Nephron progenitor cell (in vitro differentiated cells): ENCODE measurements at regions not wholly inside any gene's neighbourhood (a gene's known extent, or its start where the extent isn't known, plus 50 kb on each side); places are given as distances from the start of the nearest gene placed in this dataset.

Experiments
- DNase-seq: peaks from one replicate; pipeline ENCODE4 v3.0.0; 2021
- H3K27ac Mint-ChIP-seq: 2 replicates; pipeline ENCODE4 v1.8.0; 2021; ENCODE audit warnings: mild to moderate bottlenecking, moderate library complexity, mixed read lengths
- H3K27me3 Mint-ChIP-seq: 2 replicates; pipeline ENCODE4 v1.8.0; 2021; ENCODE audit warnings: mild to moderate bottlenecking, low read depth, mixed read lengths; ENCODE audit not compliant: poor library complexity
- H3K36me3 Mint-ChIP-seq: 2 replicates; pipeline ENCODE4 v1.8.0; 2021; ENCODE audit warnings: low read depth, mixed read lengths
- H3K4me1 Mint-ChIP-seq: 2 replicates; pipeline ENCODE4 v1.8.0; 2021; ENCODE audit warnings: mixed read lengths
- H3K4me3 Mint-ChIP-seq: 2 replicates; pipeline ENCODE4 v1.8.0; 2021; ENCODE audit warnings: mild to moderate bottlenecking, moderate library complexity, mixed read lengths
- H3K9me3 Mint-ChIP-seq: 2 replicates; pipeline ENCODE4 v1.8.0; 2021; ENCODE audit warnings: mild to moderate bottlenecking, moderate library complexity, mixed read lengths
- CTCF ChIP-seq: fragments of 200-600 bp; sonication (generic); IDR thresholded peaks from 2 replicates; pipeline ENCODE4 v1.5.0; 2021; ENCODE audit warnings: antibody characterized with exemption

- H3K27me3 Mint-ChIP-seq: peaks cover 13% of the 10 kb centered on the region
- H3K36me3 Mint-ChIP-seq: no peaks in the 10 kb centered on the region
- H3K4me3 Mint-ChIP-seq: no peak overlapping the region
- no peak overlapping the region for H3K27ac Mint-ChIP-seq
- no peak for DNase-seq
- H3K9me3 Mint-ChIP-seq: no peaks in the 10 kb centered on the region
- no peak for TF ChIP-seq CTCF
- peaks cover 4% of the 10 kb centered on the region for H3K4me1 Mint-ChIP-seq
Measured at GRCh38 chr15:69658411-69658945, 205.9 kb downstream of the RPLP1 start.

- H3K9me3 Mint-ChIP-seq: no peaks in the 10 kb centered on the region
- no peak for TF ChIP-seq CTCF
- H3K36me3 Mint-ChIP-seq: no peaks in the 10 kb centered on the region
- no peak overlapping the region for H3K27ac Mint-ChIP-seq
- DNase-seq: no peak
- no peak overlapping the region for H3K4me3 Mint-ChIP-seq
- H3K27me3 Mint-ChIP-seq: peaks cover 10% of the 10 kb centered on the region
- peaks cover 4% of the 10 kb centered on the region for H3K4me1 Mint-ChIP-seq
Measured at GRCh38 chr15:69659454-69660050, 206.9 kb downstream of the RPLP1 start.

GRCh38 chr15:69660114-69660513 lies 207.5 kb downstream of the RPLP1 start:
- Mint-ChIP-seq H3K4me1 (peaks cover 9% of the 10 kb centered on the region), H3K36me3 (no peaks in the 10 kb centered on the region), H3K27ac (no peak overlapping the region), H3K4me3 (no peak overlapping the region), H3K27me3 (peaks cover 14% of the 10 kb centered on the region), H3K9me3 (no peaks in the 10 kb centered on the region)
- no peak for DNase-seq
- TF ChIP-seq CTCF: no peak

GRCh38 chr15:69660658-69661405 lies 208.2 kb downstream of the RPLP1 start:
- Mint-ChIP-seq H3K4me3 (no peak overlapping the region), H3K27me3 (peaks cover 14% of the 10 kb centered on the region), H3K36me3 (no peaks in the 10 kb centered on the region), H3K4me1 (peaks cover 17% of the 10 kb centered on the region), H3K27ac (no peak overlapping the region), H3K9me3 (no peaks in the 10 kb centered on the region)
- no peak for TF ChIP-seq CTCF
- no peak for DNase-seq

- no peak for DNase-seq
- Mint-ChIP-seq H3K9me3 (no peaks in the 10 kb centered on the region), H3K36me3 (no peaks in the 10 kb centered on the region), H3K4me1 (peaks cover 23% of the 10 kb centered on the region), H3K27me3 (peaks cover 15% of the 10 kb centered on the region), H3K27ac (no peak overlapping the region), H3K4me3 (no peak overlapping the region)
- TF ChIP-seq CTCF: no peak
Measured at GRCh38 chr15:69661446-69661845, 208.8 kb downstream of the RPLP1 start.
